Fibroblast of skin of back (primary cell): ENCODE measurements at regions not wholly inside any gene's neighbourhood (a gene's known extent, or its start where the extent isn't known, plus 50 kb on each side); places are given as distances from the start of the nearest gene placed in this dataset.
"Not testable (repeated sequence)": the region's sequence is repeated elsewhere in the genome, so short reads cannot be mapped to it uniquely, and the experiment has no call there.

Experiments
- DNase-seq: peaks from one replicate; pipeline ENCODE4 v3.0.0-alpha.2; 2013

- DNase-seq, result no peak
Observed at GRCh38 chr14:97760050-97760449, 962.9 kb downstream of the VRK1 start.

GRCh38 chr14:97762386-97762785 is 965.2 kb downstream of the VRK1 start:
- DNase-seq, result no peak

GRCh38 chr14:97771340-97772045 is 974.3 kb downstream of the VRK1 start:
- no peak for DNase-seq

GRCh38 chr14:97773598-97773997 is 976.4 kb downstream of the VRK1 start:
- no peak for DNase-seq

- no peak for DNase-seq
Observed at GRCh38 chr14:97776890-97777558, 979.8 kb downstream of the VRK1 start.

GRCh38 chr14:97777622-97778355 is 980.6 kb downstream of the VRK1 start:
- no peak for DNase-seq

- DNase-seq, result no peak
Observed at GRCh38 chr14:97779140-97779539, 982.0 kb downstream of the VRK1 start.

GRCh38 chr14:97780804-97781203 is 983.6 kb downstream of the VRK1 start:
- no peak for DNase-seq

- no peak for DNase-seq
Observed at GRCh38 chr14:97781961-97782360, 984.8 kb downstream of the VRK1 start.

- DNase-seq, result no peak
Observed at GRCh38 chr14:97782871-97783414, 985.8 kb downstream of the VRK1 start.

GRCh38 chr14:97785495-97785894 is 988.3 kb downstream of the VRK1 start:
- no peak for DNase-seq

GRCh38 chr14:97788364-97788763 is 991.2 kb downstream of the VRK1 start:
- no peak for DNase-seq

- DNase-seq, result no peak
Observed at GRCh38 chr14:97788846-97789526, 991.8 kb downstream of the VRK1 start.

- DNase-seq, result no peak
Observed at GRCh38 chr14:97791072-97791471, 993.9 kb downstream of the VRK1 start.

GRCh38 chr14:97791906-97792305 is 994.7 kb downstream of the VRK1 start:
- DNase-seq, result no peak

- DNase-seq, result no peak
Observed at GRCh38 chr14:97796511-97796910, 999.3 kb downstream of the VRK1 start.

- DNase-seq, result no peak
Observed at GRCh38 chr14:97798176-97798575, 1001.0 kb downstream of the VRK1 start.

- DNase-seq, result no peak
Observed at GRCh38 chr14:97802430-97803373, 1005.5 kb downstream of the VRK1 start.

- no peak for DNase-seq
Observed at GRCh38 chr14:97804056-97804455, 1006.9 kb downstream of the VRK1 start.

- no peak for DNase-seq
Observed at GRCh38 chr14:97806891-97807290, 1009.7 kb downstream of the VRK1 start.

- not testable (repeated sequence) for DNase-seq
Observed at GRCh38 chr14:97808541-97808940, 1011.4 kb downstream of the VRK1 start.

- DNase-seq, result no peak
Observed at GRCh38 chr14:97813556-97813955, 1016.4 kb downstream of the VRK1 start.
